MM.1S (cell line): ENCODE measurements at regions not wholly inside any gene's neighbourhood (a gene's known extent, or its start where the extent isn't known, plus 50 kb on each side); places are given as distances from the start of the nearest gene placed in this dataset.

Experiments
- DNase-seq: peaks from one replicate; pipeline ENCODE4 v3.0.0-alpha.2; 2015
- H2AFZ ChIP-seq: fragments of 300-600 bp; sonication (generic); 2 replicates; pipeline ENCODE4 v1.6.0; 2016; ENCODE audit warnings: antibody characterized with exemption, low read length
- H3F3A ChIP-seq: fragments of 300-600 bp; sonication (generic); 2 replicates; pipeline ENCODE4 v1.6.1; 2016; ENCODE audit warnings: mild to moderate bottlenecking, antibody characterized with exemption, low read length, moderate library complexity, mixed read lengths; ENCODE audit not compliant: insufficient read depth
- H3K27ac ChIP-seq: fragments of 300-600 bp; sonication (generic); 2 replicates; pipeline ENCODE4 v1.5.1; 2016; ENCODE audit warnings: mild to moderate bottlenecking, low read length
- H3K27me3 ChIP-seq: fragments of 300-600 bp; sonication (generic); replicated peaks from 2 replicates; pipeline ENCODE4 v1.6.0; 2016; ENCODE audit warnings: low read length; ENCODE audit not compliant: insufficient read depth
- H3K36me3 ChIP-seq: fragments of 300-600 bp; sonication (generic); replicated peaks from 2 replicates; pipeline ENCODE4 v1.6.1; 2016; ENCODE audit warnings: mild to moderate bottlenecking, low read length, mixed read lengths; ENCODE audit not compliant: insufficient read depth
- H3K4me1 ChIP-seq: fragments of 300-600 bp; sonication (generic); 2 replicates; pipeline ENCODE4 v1.6.1; 2016; ENCODE audit warnings: low read length, mixed read lengths
- H3K4me2 ChIP-seq: fragments of 300-600 bp; sonication (generic); 2 replicates; pipeline ENCODE4 v1.6.0; 2016; ENCODE audit warnings: low read depth, low read length
- H3K4me3 ChIP-seq: fragments of 300-600 bp; sonication (generic); 2 replicates; pipeline ENCODE4 v1.5.1; 2016; ENCODE audit warnings: low read length, mixed read lengths
- H3K79me2 ChIP-seq: fragments of 300-600 bp; sonication (generic); 2 replicates; pipeline ENCODE4 v1.6.1; 2016; ENCODE audit warnings: mixed run types, low read length, mixed read lengths
- H3K9ac ChIP-seq: fragments of 300-600 bp; sonication (generic); 2 replicates; pipeline ENCODE4 v1.6.1; 2016; ENCODE audit warnings: low read length, mixed read lengths
- H3K9me2 ChIP-seq: fragments of 300-600 bp; sonication (generic); replicated peaks from 2 replicates; pipeline ENCODE4 v1.6.1; 2016; ENCODE audit warnings: mild to moderate bottlenecking, low read length, mixed read lengths; ENCODE audit not compliant: insufficient read depth
- H3K9me3 ChIP-seq: fragments of 300-600 bp; sonication (generic); replicated peaks from 2 replicates; pipeline ENCODE4 v1.6.1; 2016; ENCODE audit warnings: mild to moderate bottlenecking, low read length, mixed read lengths; ENCODE audit not compliant: insufficient read depth
- H4K20me1 ChIP-seq: fragments of 300-600 bp; sonication (generic); 2 replicates; pipeline ENCODE4 v1.6.1; 2016; ENCODE audit warnings: mild to moderate bottlenecking, low read length, moderate library complexity, mixed read lengths; ENCODE audit not compliant: insufficient read depth
- CTCF ChIP-seq: fragments of 300-600 bp; sonication (generic); IDR thresholded peaks from 2 replicates; pipeline ENCODE4 v1.5.1; 2016; ENCODE audit warnings: antibody characterized with exemption, low read length, mixed read lengths
- EZH2 ChIP-seq: fragments of 300-600 bp; sonication (generic); optimal IDR thresholded peaks from 2 replicates; pipeline ENCODE3; 2017; ENCODE audit warnings: low read depth, mild to moderate bottlenecking, antibody characterized with exemption, low read length, mixed read lengths
- EZH2phosphoT487 ChIP-seq: fragments of 300-600 bp; sonication (generic); IDR thresholded peaks from 2 replicates; pipeline ENCODE4 v1.6.1; 2018; ENCODE audit warnings: antibody characterized with exemption, low read length

DNA sequence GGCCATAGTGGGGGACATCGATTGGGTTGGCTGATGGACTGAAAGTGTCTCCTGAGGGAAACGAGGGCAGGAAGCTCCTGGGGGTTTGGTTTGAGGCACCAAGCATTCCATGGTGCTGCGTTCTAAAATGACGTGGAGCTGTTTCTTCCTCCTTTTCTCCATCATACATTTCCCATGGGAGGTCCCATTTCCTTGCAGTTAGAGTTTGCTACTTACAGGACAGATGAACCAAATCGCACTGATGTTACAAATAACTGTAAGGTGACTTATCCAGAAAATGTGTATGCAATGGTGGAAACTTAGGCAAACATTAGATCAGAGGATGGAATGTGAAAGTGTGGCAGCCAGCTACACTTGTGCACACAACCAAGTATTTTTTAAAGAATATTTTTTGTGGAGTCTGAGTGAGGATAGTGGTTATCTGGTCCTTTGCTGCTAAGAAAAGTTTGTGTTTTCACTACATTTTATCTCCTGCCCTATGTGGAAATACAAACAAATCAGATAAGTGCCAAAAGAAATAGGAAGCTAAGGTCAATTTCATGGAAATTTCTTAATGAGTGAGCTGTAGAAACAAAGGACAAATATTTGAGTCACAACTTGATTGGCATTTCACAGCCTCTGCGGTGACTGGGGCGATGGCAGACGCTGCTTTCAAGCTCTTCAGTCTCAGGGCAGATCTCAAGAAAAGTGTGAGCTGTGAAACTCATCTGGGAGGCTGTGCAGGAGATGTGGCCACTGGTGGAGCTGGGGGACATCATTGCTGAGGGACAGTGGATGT, 256.2 kb downstream of the TSN start:
- Histone ChIP-seq H3K36me3 (no peaks in the 10 kb centered on the region), H3K27ac (no peak overlapping the region), H3F3A (no peaks in the 10 kb centered on the region), H3K4me1 (no peaks in the 10 kb centered on the region), H3K9me2 (no peaks in the 10 kb centered on the region), H3K4me2 (no peak overlapping the region), H2AFZ (no peak overlapping the region), H3K9ac (no peak overlapping the region), H3K27me3 (no peaks in the 10 kb centered on the region), H3K9me3 (no peaks in the 10 kb centered on the region), H3K4me3 (no peak overlapping the region), H4K20me1 (no peaks in the 10 kb centered on the region), H3K79me2 (no peaks in the 10 kb centered on the region)
- DNase-seq: no peak
- TF ChIP-seq EZH2phosphoT487 (no peak), EZH2 (no peak), CTCF (no peak)

DNA sequence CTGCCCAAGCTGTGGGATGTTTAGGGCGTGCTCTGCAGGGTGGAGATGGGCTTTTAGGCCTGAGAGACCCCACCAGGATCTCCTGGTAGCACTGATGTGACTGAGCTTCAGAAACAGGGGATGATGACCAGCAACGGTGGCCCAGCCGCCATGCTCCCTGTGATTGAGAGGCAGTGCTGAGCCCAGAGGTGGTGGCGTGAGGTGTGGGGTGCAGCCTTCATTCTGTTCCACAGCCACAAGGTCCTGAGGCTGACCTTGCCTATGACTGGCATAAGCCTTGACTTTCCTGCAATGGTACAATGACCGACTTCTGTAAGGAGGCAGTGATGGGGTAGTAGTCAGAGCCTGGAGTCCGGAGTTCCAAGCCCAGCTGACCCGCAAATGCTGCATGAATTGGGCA, 263.3 kb downstream of the TSN start:
- Histone ChIP-seq H3F3A (no peaks in the 10 kb centered on the region), H3K9ac (no peak overlapping the region), H3K79me2 (no peaks in the 10 kb centered on the region), H4K20me1 (no peaks in the 10 kb centered on the region), H3K27me3 (no peaks in the 10 kb centered on the region), H3K4me2 (no peak overlapping the region), H3K27ac (no peak overlapping the region), H3K9me2 (no peaks in the 10 kb centered on the region), H2AFZ (no peak overlapping the region), H3K9me3 (no peaks in the 10 kb centered on the region), H3K4me3 (no peak overlapping the region), H3K4me1 (no peaks in the 10 kb centered on the region), H3K36me3 (no peaks in the 10 kb centered on the region)
- no peak for TF ChIP-seq EZH2
- no peak for TF ChIP-seq CTCF
- no peak for TF ChIP-seq EZH2phosphoT487
- no peak for DNase-seq

GRCh38 chr2:122019724-122020123, 264.3 kb downstream of the TSN start:
- Histone ChIP-seq H3K4me3 (no peak overlapping the region), H3K79me2 (no peaks in the 10 kb centered on the region), H3K4me1 (no peaks in the 10 kb centered on the region), H3K4me2 (no peak overlapping the region), H3K9ac (no peak overlapping the region), H3K36me3 (no peaks in the 10 kb centered on the region), H2AFZ (no peak overlapping the region), H3K9me3 (no peaks in the 10 kb centered on the region), H3K9me2 (no peaks in the 10 kb centered on the region), H3K27me3 (no peaks in the 10 kb centered on the region), H3F3A (no peaks in the 10 kb centered on the region), H3K27ac (no peak overlapping the region), H4K20me1 (no peaks in the 10 kb centered on the region)
- DNase-seq: no peak
- TF ChIP-seq EZH2 (no peak), EZH2phosphoT487 (no peak), CTCF (no peak)
